Colon (tissue), 2 donors: ENCODE measurements at regions not wholly inside any gene's neighbourhood (a gene's known extent, or its start where the extent isn't known, plus 50 kb on each side); places are given as distances from the start of the nearest gene placed in this dataset.

Experiments used
- FAIRE-seq: peaks from 2 replicates; lab custom pipeline; 2012; peaks lifted over from hg19 to GRCh38; lab: Jason Lieb, UNC
- donor health status: control.
- donor health status: control.

DNA sequence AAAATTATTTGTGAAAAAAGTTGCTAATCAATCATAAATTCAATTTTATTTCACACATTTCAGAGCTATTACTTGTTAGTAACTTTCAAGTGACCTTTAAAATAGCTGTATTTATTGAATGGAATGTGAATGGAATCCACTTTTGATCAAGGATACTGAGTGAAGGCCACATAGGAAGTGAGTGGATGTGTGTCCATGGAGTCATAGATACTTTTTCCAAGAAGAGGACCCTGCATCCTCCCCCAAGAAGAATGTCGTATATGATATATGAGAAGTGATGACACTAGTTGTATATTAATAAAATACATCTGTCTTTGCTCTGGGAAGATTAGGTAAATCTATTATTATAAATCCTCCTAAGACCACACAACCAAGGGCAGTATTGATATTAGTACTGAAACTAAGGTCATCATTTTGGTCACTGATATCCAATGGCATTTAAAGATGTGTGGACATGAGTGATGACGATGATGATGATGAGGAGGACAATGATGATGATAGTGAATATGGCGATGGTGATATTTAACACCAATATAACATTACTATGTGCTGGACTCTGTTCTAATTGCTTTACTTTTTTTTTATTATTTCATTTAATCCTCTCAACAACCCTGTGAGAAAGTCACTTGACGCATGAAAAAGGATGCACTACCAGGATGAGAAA lies 493.0 kb upstream of the NR2F2 start:
- FAIRE-seq, result no peak

DNA sequence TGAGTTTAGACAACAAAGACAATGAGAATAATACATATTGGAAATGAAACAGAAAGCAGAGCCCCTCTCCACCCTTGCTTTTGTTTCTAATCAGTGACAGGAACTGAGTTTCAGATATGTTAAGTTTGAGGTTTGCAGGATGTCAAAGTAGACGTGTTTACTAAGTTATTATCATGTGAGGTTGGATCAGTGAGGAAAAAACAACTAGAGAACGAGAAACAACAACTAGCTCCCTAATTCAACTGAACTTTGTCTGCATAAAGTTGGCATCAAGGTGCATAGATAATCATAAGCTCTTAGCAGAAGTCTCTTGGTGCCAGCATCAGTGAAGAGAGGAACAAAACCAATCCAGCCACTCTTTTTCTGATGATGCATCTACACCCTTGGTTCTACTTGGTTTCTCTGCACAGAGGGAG lies 491.1 kb upstream of the NR2F2 start:
- no peak for FAIRE-seq

DNA sequence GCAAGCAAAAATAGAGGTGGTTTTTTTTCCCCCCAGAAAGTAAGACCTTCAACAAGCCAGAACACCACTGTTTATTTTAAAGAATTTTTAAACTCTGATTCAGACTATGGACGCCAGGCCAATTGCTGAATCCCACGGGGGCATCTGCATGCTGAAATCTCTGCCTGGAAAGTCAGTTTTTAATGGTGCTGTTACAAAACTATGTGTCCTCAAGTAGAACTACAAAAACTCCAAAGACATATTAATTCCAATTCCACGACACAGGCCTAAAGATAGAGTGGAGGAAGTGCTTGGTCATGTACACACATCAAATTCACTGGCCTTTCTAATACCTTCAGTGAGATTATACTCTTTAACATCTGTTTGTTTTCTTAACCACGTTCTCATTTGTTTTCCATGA lies 490.5 kb upstream of the NR2F2 start:
- FAIRE-seq, result no peak

GRCh38 chr15:95840855-95841254 lies 489.6 kb upstream of the NR2F2 start:
- no peak for FAIRE-seq

DNA sequence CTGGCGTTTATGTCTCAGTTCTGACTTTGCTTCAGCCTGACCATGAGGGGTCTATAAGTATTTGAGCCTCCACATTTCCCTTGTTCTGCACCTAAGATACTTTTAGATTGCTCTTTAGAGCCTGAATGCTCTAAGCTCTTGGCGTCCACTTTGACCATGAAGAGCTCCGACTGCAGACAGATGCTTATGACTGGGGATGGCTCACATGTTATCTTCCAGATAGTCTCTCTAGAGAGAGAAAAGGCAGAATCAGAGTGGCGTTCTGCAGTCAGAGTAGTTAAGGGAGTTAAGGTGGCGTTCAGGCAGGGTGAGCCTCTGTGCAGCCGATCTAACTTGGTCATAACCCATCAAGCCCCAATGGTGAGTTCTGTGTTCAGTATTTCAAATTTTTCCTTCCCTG lies 487.9 kb upstream of the NR2F2 start:
- no peak for FAIRE-seq

GRCh38 chr15:95843241-95843910 lies 487.1 kb upstream of the NR2F2 start:
- FAIRE-seq, result no peak

- FAIRE-seq, result no peak
Observed at GRCh38 chr15:95845862-95846515, 484.5 kb upstream of the NR2F2 start.

- no peak for FAIRE-seq
Observed at GRCh38 chr15:95848126-95848525, 482.4 kb upstream of the NR2F2 start.

DNA sequence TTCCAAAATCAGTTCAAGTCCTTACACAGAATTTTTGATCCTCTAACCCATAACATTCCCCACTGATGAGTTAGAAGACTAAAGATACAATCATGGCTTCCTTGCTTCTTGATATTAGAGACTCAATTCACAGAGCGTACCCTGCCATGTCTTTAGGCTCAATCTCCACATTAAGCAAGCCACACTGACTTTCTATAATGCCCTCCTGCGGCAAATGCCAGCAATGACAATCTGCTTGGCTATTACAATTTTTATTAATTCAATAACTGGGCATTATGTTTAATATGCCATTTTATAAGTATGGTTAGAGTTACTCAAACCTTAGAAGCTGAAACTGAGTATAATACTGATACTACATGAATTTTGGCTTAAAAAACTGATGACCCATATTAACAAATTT lies 479.7 kb upstream of the NR2F2 start:
- FAIRE-seq, result no peak

DNA sequence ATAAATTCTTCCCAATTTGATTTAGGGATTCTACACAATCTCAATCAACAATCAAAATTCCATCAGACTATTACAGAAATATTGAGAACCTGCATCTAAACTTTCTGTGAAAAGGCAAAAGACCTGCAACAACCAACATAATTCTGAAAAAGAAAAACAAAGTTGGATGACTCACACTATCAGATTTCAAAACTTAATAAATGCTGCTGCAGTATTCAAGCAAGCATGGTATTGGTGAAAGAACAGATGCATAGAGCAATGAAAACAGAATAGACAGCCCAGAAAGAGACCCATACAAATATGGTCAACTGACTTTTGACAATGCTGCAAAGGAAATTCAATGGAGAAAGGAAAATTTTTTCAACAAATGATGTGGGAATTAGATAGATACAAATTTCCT lies 477.1 kb upstream of the NR2F2 start:
- FAIRE-seq, result no peak

DNA sequence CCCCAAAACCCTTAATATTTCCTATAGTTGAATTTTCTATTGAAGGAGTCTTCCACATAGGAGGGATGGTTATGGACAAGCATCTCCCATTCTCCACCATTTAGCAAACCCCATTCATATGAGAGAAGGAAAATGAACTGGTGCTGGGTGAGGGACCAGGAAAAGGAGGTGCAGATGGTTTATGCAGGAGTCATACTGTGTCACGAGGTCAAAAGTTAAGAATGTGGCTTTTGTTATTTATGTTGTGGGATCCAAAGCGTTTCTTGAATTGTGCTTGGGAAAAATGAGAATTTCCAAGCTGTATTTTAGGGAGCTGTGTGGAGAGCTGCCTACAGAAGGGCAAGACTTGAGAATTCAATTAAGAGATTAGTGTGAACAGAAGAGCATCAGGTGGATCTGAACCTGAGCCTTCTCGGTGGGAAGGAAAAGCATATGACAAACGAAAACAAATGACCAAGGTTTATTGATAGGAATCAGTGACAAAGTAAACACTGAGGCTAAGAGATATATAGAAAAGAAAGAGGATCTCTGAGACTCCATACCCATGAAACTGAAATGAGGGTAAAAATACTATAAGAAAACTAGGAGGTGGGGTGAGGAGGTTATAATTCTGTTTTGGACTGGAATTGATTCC lies 473.3 kb upstream of the NR2F2 start:
- FAIRE-seq, result no peak

GRCh38 chr15:95857758-95858157 lies 472.7 kb upstream of the NR2F2 start:
- no peak for FAIRE-seq

GRCh38 chr15:95860406-95860805 lies 470.1 kb upstream of the NR2F2 start:
- no peak for FAIRE-seq

DNA sequence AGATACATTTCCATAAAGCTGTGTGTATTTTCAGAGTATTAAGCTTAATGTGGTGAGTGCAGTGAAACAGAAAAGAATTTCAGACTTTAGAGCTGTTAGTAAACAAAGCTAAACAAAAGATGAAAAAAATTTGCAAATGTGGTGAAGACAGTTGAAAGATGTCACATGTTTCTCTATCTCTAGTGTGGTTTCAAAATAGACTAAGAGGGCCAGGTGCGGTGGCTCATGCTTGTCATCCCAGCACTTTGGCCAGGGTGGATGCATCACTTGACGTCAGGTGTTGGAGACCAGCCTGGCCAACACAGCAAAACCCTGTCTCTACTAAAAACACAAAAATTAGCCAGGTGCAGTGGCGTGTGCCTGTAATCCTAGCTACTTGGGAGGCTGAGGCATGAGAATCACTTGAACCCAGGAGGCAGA lies 466.0 kb upstream of the NR2F2 start:
- no peak for FAIRE-seq

- FAIRE-seq, result no peak
Observed at GRCh38 chr15:95865330-95865739, 465.2 kb upstream of the NR2F2 start.

GRCh38 chr15:95866711-95867440 lies 463.6 kb upstream of the NR2F2 start:
- FAIRE-seq, result no peak

GRCh38 chr15:95868450-95868849 lies 462.1 kb upstream of the NR2F2 start:
- FAIRE-seq, result no peak

- no peak for FAIRE-seq
Observed at GRCh38 chr15:95868970-95869369, 461.5 kb upstream of the NR2F2 start.

GRCh38 chr15:95869920-95870319 lies 460.6 kb upstream of the NR2F2 start:
- no peak for FAIRE-seq

- FAIRE-seq, result no peak
Observed at GRCh38 chr15:95872366-95872771, 458.1 kb upstream of the NR2F2 start.

DNA sequence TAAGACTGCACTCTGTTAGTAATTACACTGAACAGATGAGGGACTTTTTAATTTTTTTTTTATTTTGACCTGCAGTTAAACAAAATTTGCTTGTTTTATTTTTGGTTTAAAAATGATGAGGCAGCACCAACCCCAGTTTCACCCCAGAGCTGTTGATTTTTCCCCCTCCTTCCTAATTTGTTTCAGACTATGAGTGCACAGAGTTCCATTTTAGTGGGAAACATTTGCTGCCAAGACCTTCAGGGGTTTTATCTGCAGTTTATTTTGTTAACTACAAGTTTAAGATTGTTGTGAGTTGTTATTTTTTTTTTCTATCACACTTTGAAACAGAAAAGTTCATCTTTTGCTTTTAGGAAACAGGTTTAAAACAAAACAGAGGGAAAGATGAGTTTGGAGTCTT lies 455.9 kb upstream of the NR2F2 start:
- FAIRE-seq, result no peak

GRCh38 chr15:95875121-95875643 lies 455.3 kb upstream of the NR2F2 start:
- FAIRE-seq, result no peak
